ENCODE measurements at regions not wholly inside any gene's neighbourhood (a gene's known extent, or its start where the extent isn't known, plus 50 kb on each side); places are given as distances from the start of the nearest gene placed in this dataset.

DNA sequence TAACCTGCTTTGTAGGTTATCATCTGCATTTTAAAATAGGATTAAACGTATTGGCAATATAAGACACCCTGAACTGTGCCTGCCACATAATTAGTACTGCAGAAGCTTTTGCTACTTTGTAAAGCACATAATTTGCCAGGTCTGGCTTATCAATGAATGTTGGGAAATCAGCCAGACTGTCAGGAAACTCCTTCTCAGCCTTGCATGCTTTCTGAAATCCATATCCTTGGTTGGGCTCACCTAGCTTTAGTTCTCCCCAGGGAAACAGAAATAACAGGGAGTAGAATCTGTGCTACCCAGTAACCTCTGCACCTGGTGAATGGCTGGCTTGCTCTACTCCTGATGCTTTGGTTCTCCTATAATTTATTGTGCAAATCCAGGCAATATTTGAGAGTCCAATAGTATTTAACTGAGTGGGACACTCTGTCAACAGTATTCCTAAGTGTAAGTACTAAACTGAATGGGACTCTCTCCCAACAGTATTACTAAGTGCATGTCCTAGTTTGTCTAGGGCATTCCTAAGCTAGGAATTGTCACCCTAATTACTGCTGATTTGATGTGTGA is 354.5 kb downstream of the WDR72 start:
- H3K4me3 ChIP-seq (replicated peaks; ENCODE audit: low read depth, low read length) = no peak overlapping the region
- TF ChIP-seq CTCF (IDR thresholded peaks at IDR 0.05; ENCODE audit: low read length, missing control alignments) = no peak
- no peak for DNase-seq (ENCODE audit: low read depth)

DNA sequence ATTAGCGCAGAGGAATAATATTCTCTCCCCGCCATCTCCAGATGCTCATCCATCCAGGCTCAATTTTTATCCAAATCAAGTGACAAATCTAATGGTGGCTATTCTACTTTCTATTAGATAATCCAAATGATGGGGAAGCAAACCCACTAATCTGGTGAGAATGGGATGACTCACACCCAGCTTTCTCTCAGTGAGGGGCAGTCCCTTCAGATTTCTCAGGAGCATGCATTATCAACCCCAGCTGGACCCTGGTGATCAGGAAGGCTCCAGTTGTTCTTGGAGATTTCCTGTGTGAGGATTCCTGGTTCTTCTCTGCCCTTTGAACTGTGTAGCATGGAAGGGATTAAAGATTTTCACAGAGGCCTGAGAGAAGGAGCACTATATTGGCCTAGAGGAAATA is 358.0 kb downstream of the WDR72 start:
- no peak overlapping the region for H3K4me3 ChIP-seq (replicated peaks; ENCODE audit: low read depth, low read length)
- TF ChIP-seq CTCF (IDR thresholded peaks at IDR 0.05; ENCODE audit: low read length, missing control alignments) = no peak
- DNase-seq (ENCODE audit: low read depth) = no peak

DNA sequence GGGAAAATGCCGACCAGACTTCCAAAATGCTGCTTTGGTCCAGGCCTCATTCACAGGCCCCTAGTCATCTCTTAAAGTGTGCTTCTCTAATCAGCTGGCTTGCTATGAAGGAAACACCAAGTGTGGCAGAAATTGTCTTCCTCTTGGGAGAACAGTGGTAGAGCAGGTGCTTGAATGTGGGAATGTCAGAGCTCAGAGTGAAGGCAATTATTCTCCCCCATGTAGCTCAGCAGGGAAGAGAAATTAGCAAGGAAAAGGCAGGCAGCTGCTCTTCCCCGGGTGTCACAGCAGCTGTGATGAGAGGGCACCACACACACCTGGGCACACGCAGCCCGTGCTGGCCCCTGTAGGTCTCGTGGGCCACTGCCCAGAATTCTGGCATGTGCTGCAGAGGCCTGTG is 358.5 kb downstream of the WDR72 start:
- no peak for TF ChIP-seq CTCF (IDR thresholded peaks at IDR 0.05; ENCODE audit: low read length, missing control alignments)
- DNase-seq (ENCODE audit: low read depth) = no peak
- no peak overlapping the region for H3K4me3 ChIP-seq (replicated peaks; ENCODE audit: low read depth, low read length)

DNA sequence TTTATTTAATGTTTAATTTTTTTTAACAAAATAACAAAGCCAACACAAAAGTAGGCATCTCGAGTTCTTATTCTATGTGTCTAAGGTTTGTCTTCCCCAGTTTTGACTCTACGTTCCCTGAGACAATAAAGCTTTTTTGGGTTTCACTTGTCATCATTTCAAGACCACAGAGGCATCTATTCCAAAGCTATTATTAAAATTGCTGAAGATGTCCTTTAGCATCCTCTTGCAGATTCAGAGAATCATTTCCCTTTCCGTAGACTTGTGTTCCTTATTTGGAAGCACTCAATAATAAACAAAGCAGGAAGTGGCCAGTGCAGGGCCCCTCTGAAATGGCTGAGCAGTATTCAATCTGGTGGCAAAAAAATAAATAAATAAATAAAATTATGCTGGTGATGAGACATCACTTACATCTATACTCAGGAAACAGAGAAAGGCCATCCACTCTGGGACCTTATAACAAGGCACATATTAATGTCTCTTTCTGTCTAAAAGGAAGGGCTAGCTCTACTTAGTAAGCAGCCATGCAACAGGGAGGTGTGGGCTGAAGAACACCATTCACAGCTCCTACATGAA is 362.3 kb downstream of the WDR72 start:
- H3K4me3 ChIP-seq (replicated peaks; ENCODE audit: low read depth, low read length) = no peak overlapping the region
- TF ChIP-seq CTCF (IDR thresholded peaks at IDR 0.05; ENCODE audit: low read length, missing control alignments) = no peak
- DNase-seq (ENCODE audit: low read depth) = no peak

- no peak overlapping the region for H3K4me3 ChIP-seq (replicated peaks; ENCODE audit: low read depth, low read length)
- no peak for TF ChIP-seq CTCF (IDR thresholded peaks at IDR 0.05; ENCODE audit: low read length, missing control alignments)
- DNase-seq (ENCODE audit: low read depth) = no peak
Measured at GRCh38 chr15:53395871-53396270, 363.6 kb downstream of the WDR72 start.

DNA sequence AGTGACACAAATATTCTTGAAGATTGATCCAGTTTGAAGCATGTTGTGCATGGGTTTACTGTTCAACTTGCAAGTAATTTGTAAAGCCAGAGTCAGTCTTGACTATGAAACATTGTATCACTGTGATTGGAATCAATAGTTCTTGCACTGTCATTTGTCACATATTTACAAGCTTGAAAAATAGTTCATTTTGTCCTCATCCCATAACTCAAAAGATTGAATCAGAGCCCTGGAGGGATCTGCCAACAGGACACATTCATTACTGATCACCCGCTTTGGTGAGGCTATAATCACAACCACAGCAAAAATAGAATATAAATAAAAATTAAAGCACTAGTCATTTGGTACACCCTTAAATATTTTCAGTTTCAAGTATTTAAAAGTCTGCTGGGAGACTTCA is 368.9 kb downstream of the WDR72 start:
- DNase-seq (ENCODE audit: low read depth) = no peak
- no peak for TF ChIP-seq CTCF (IDR thresholded peaks at IDR 0.05; ENCODE audit: low read length, missing control alignments)
- H3K4me3 ChIP-seq (replicated peaks; ENCODE audit: low read depth, low read length) = no peak overlapping the region

Data from fibroblast of pulmonary artery (primary cell).